ENCODE measurements at regions not wholly inside any gene's neighbourhood (a gene's known extent, or its start where the extent isn't known, plus 50 kb on each side); places are given as distances from the start of the nearest gene placed in this dataset.

GRCh38 chr2:235135195-235135965 lies 183.6 kb downstream of the SH3BP4 start:
- Histone ChIP-seq H4K5ac (ENCODE audit: insufficient read length, low read depth, low read length) (no peak overlapping the region), H3K79me2 (ENCODE audit: control insufficient read depth in 1 of 2, insufficient read depth in 2 of 2, low read length in 2 of 2) (no peaks in the 10 kb centered on the region), H3K9ac (replicated peaks in 1 of 4; ENCODE audit: extremely low read depth in 1 of 4, low read depth in 3 of 4, low read length in 3 of 4) (no peak overlapping the region), H3K79me1 (ENCODE audit: low read depth, low read length) (no peaks in the 10 kb centered on the region), H3K23me2 (ENCODE audit: low read depth, low read length) (no peaks in the 10 kb centered on the region), H3K9me3 (ENCODE audit: insufficient read depth in 2 of 2, low read depth in 1 of 2, low read length in 1 of 2) (no peaks in the 10 kb centered on the region), H2BK5ac (ENCODE audit: low read depth, low read length) (no peak overlapping the region), H2AFZ (ENCODE audit: low read length) (no peak overlapping the region), H3K4ac (replicated peaks; ENCODE audit: insufficient read length, low read depth, low read length) (no peak overlapping the region), H3K56ac (replicated peaks; ENCODE audit: insufficient read length, low read depth, low read length) (no peak overlapping the region), H4K20me1 (replicated peaks in 1 of 2; ENCODE audit: control insufficient read depth in 1 of 2, insufficient read depth in 2 of 2, low read length in 2 of 2) (no peaks in the 10 kb centered on the region), H2BK120ac (replicated peaks; ENCODE audit: low read depth, low read length) (no peak overlapping the region), H3K4me2 (ENCODE audit: insufficient read depth in 1 of 2, low read depth in 2 of 2, low read length in 2 of 2) (no peak overlapping the region), H3K27me3 (replicated peaks in 1 of 4; ENCODE audit: control insufficient read depth in 3 of 4, extremely low read depth in 1 of 4, insufficient read depth in 3 of 4, low read length in 3 of 4) (peaks cover 3 to 16% (median 7%) of the 10 kb centered on the region in 4 experiments), H3K4me3 (ENCODE audit: extremely low read depth in 1 of 4, insufficient read depth in 2 of 4, low read depth in 3 of 4, low read length in 4 of 4) (no peak overlapping the region), H3K18ac (ENCODE audit: extremely low read depth, low read length) (no peak overlapping the region), H4K8ac (ENCODE audit: extremely low read depth, insufficient read depth, low read length) (no peak overlapping the region), H3K36me3 (ENCODE audit: control insufficient read depth in 2 of 4, insufficient read depth in 4 of 4, low read length in 3 of 4) (no peaks in the 10 kb centered on the region), H3K4me1 (replicated peaks in 1 of 4; ENCODE audit: control insufficient read depth in 3 of 4, insufficient read depth in 4 of 4, low read length in 3 of 4) (no peaks in the 10 kb centered on the region; a peak in 1 of 7 replicates), H2BK12ac (ENCODE audit: low read depth, low read length) (no peak overlapping the region), H3K27ac (ENCODE audit: low read depth, low read length) (no peak overlapping the region), H2BK20ac (ENCODE audit: low read length) (no peak overlapping the region), H2BK15ac (ENCODE audit: low read length) (no peak overlapping the region), H4K91ac (replicated peaks; ENCODE audit: insufficient read length, low read length) (no peak overlapping the region), H3K23ac (ENCODE audit: insufficient read length) (no peak overlapping the region), H3K14ac (ENCODE audit: insufficient read length) (no peak overlapping the region), H2AK5ac (ENCODE audit: low read depth, low read length) (no peak overlapping the region)
- DNase-seq (ENCODE audit: low read depth in 1 of 2, low spot score in 2 of 2), result no peak
- 82% methylated on average over 4 of the region's 4 CpGs; no CpG with 5 or more reads in 1 of the 2 experiments for WGBS, 2 experiments (ENCODE audit: extremely low coverage in 1 of 2, insufficient coverage in 1 of 2, insufficient read length in 1 of 2, insufficient replicate concordance in 2 of 2, low coverage in 1 of 2, low lambda C conversion rate in 2 of 2, missing lambda C conversion rate in 1 of 2)
- CTCF ChIA-PET (ENCODE audit: partially characterized antibody), result interaction anchor here (0.7 to 4.3 kb wide), 17 partner anchors 15 to 1309 kb away, joined by 3 to 46 read pairs (median 3); no protein-coding TSS in a partner anchor
- POLR2A ChIA-PET (ENCODE audit: partially characterized antibody), result no interaction called here
- peak; percentile 31; the same call in 1 of the 2 replicates for TF ChIP-seq BACH1 (IDR thresholded peaks at IDR 0.05; ENCODE audit: low read length)
- TF ChIP-seq, protein P1, sequence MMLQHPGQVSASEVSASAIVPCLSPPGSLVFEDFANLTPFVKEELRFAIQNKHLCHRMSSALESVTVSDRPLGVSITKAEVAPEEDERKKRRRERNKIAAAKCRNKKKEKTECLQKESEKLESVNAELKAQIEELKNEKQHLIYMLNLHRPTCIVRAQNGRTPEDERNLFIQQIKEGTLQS (IDR thresholded peaks at IDR 0.05; ENCODE audit: insufficient read depth, low read depth, low read length), result no peak
- FAIRE-seq, result no peak
